AG04449 (cell line): ENCODE measurements at regions not wholly inside any gene's neighbourhood (a gene's known extent, or its start where the extent isn't known, plus 50 kb on each side); places are given as distances from the start of the nearest gene placed in this dataset.

ENCODE experiments used
- CTCF ChIA-PET: fragments of 350-600 bp; formaldehyde crosslinking; extraction: SDS; loops from one replicate; lab custom pipeline; 2021; ENCODE audit warnings: antibody characterized with exemption; lab: Yijun Ruan, JAX
- POLR2A ChIA-PET: fragments of 400-600, 350-600 bp; formaldehyde crosslinking; extraction: SDS; loops from one replicate; lab custom pipeline; 2020; ENCODE audit warnings: antibody characterized with exemption, inconsistent platforms; lab: Yijun Ruan, JAX
- DNase-seq: peaks from one replicate; pipeline ENCODE4 v3.0.0-alpha.2; 2010; ENCODE audit warnings: low read depth, low spot score
- H3K4me3 ChIP-seq: 2 replicates; pipeline ENCODE4 v1.5.1; 2011; ENCODE audit warnings: low read depth, mild to moderate bottlenecking, control low read depth, low read length
- TF ChIP-seq, protein P1 (sequence below): IDR thresholded peaks from one replicate; pipeline ENCODE4 v1.5.1; 2011; ENCODE audit warnings: mild to moderate bottlenecking, moderate library complexity, low read length, control low read depth, inconsistent platforms; ENCODE audit not compliant: insufficient read depth; ENCODE audit errors: missing control alignments

DNA sequence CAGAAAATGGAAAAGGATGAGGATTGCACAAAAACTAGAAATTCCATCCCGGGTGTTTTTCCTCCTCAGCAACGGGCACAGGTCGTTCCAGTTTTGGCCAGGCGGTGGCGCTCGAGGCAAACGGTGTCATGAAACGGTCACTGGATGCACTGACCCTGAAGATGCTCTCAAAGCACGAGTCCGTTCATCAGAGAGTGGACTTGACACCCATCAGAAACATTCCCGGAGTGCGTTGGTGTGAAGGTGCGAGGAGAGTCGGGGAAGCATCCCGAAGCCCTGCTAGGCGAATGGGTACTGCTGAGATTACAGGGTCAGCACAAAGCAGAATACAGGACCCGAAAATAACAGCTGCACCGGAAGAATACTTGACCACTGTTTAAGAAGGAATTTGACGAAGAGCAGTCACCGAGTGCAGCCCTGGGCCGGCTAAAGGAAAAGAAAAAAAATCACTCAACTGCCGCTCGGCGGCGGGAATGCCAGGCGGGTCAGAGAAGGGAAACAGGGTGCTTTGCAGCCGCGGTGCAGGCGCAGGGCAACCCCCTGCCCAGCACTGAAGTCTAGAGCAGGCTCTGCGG is 71.7 kb upstream of the ETS2 start:
- ChIA-PET POLR2A (no interaction called here), CTCF (interaction anchor here (0.5 to 10.3 kb wide), 26 partner anchors 8 to 443 kb away, joined by 3 to 102 read pairs (median 4); no protein-coding TSS in a partner anchor)
- TF ChIP-seq, protein P1, sequence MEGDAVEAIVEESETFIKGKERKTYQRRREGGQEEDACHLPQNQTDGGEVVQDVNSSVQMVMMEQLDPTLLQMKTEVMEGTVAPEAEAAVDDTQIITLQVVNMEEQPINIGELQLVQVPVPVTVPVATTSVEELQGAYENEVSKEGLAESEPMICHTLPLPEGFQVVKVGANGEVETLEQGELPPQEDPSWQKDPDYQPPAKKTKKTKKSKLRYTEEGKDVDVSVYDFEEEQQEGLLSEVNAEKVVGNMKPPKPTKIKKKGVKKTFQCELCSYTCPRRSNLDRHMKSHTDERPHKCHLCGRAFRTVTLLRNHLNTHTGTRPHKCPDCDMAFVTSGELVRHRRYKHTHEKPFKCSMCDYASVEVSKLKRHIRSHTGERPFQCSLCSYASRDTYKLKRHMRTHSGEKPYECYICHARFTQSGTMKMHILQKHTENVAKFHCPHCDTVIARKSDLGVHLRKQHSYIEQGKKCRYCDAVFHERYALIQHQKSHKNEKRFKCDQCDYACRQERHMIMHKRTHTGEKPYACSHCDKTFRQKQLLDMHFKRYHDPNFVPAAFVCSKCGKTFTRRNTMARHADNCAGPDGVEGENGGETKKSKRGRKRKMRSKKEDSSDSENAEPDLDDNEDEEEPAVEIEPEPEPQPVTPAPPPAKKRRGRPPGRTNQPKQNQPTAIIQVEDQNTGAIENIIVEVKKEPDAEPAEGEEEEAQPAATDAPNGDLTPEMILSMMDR = peak; percentile 95
- peak overlapping the region; percentile 55 for H3K4me3 ChIP-seq
- peak; percentile 5 for DNase-seq

DNA sequence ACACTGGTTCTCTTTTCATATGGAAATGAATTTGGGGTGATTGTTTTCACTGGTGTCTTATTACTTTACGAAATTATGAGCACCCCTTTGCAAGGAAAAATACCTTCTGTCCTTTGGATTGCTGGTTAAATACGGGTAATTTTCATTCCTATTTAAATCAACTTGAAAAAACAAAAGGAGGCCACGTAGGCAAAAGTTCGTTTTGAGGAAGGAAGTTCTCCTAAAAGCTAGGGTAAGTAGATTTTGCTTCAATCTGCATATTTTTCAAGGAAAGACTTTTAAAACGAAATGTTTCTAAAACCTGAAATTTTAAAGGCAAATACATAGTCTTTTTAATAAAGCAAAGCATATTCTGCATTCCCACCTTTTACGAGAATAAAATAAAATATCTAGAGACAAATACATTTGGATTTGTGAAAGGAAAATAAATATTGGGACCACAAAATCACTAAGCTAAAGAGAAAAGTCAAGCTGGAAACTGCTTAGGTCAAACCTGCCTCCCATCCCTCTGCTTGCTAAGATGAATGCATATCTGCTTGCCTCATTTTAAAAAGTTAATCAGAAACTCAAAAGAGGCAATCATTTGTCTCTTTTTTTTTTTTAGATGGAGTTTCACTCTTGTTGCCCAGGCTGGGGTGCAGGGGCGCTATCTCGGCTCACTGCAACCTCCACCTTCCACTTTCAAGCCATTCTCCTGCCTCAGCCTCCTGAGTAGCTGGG is 70.9 kb upstream of the ETS2 start:
- CTCF ChIA-PET = interaction anchor here (0.5 to 10.3 kb wide), 28 partner anchors 9 to 442 kb away, joined by 3 to 102 read pairs (median 4); no protein-coding TSS in a partner anchor
- no peak for DNase-seq
- peak overlapping the region; percentile 55; the same call in 1 of the 2 replicates for H3K4me3 ChIP-seq
- TF ChIP-seq, protein P1 = no peak
- POLR2A ChIA-PET = no interaction called here

DNA sequence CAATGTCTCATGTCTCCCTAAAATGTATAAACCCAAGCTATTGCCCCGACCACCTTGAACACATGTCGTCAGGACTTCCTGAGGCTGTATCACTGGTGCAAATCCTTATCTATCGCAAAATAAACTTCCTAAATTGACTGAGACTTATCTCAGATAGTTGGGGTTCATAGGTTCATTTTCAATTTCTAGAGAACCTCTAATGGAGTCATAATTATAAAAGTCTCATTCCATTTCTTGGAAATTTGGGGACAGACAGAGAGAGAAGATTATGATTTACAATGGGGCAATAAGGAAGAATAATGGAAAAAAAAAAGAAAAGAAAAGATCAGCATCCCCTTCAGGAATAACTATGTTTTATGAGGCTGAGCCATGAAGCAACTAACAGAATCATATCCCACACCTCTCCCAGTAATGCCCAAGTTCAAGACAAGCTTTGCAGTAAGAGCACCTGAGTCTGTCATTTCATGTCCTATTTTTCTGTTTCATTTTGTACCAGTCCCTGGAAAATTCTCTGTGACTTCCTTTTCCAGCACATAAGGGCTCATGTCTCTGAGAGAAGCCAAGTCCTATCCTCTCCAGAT is 70.0 kb upstream of the ETS2 start:
- TF ChIP-seq, protein P1 = no peak
- no peak overlapping the region for H3K4me3 ChIP-seq
- ChIA-PET POLR2A (no interaction called here), CTCF (interaction anchor here (1.4 to 10.3 kb wide), 8 partner anchors 10 to 441 kb away, joined by 3 to 102 read pairs (median 8); no protein-coding TSS in a partner anchor)
- no peak for DNase-seq

DNA sequence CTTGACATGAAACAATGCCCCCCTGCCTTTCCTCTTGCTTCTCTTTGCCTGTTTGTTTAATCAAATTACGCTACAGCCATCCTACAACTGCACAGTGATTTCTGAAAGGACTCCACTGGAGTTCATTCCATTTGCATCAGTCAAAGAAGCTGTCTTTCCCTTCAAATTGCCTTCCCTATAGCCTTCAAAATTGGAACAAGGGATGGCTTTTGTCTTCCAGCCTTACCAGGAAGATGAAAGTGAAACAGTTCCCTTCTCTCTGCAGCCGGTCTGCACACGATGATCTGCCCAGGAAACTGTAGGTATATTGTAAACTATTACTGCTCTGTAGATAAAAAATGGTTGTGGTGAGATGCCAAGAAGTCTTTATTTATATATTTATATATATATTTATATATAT is 65.6 kb upstream of the ETS2 start:
- ChIA-PET POLR2A (no interaction called here), CTCF (no interaction called here)
- no peak for DNase-seq
- no peak overlapping the region for H3K4me3 ChIP-seq
- TF ChIP-seq, protein P1 = no peak

DNA sequence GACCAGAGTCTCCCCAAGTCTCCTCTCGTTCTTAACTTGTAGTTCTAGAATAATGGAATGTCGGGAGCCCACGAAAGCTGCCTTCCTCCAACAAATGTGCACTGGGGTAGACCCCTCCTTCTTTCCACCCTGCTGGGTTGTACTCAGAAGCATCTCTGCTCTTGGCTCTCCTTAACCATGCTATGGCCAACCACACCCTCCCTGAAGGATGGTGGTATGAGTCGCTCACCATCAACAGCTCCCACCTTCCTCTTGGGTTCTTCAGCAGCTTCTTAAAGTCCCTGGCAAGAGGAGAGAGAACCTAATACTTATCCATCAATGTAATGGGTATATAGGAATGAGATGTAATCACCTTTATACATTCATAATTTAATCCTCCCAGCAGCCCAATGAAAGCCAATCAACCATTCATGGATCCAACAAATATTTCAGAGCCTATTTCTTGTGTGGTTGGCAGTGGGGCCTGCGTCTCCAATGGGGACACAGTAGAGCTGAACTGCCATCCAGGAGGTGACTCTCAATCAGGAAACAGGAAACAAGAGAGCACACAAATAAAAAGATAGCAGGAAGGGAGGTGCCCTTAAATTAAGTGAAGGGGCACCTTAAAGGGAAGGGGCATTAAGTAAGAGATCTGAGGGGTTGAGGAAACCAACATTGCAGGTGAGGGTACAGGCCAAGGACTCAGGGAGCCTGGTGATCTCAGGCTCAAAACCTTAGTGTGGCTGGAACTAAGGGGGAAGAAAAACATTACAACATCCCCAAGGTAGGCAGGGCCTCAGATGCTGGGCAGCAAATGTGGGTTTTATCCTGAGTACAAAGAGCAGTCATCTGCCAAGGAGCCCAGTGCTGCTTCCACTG is 64.4 kb upstream of the ETS2 start:
- TF ChIP-seq, protein P1 = no peak
- ChIA-PET POLR2A (no interaction called here), CTCF (interaction anchor here (1.3 kb wide), 1 partner anchor 396 kb away, joined by 6 read pairs; no protein-coding TSS in a partner anchor)
- H3K4me3 ChIP-seq = no peak overlapping the region
- no peak for DNase-seq

DNA sequence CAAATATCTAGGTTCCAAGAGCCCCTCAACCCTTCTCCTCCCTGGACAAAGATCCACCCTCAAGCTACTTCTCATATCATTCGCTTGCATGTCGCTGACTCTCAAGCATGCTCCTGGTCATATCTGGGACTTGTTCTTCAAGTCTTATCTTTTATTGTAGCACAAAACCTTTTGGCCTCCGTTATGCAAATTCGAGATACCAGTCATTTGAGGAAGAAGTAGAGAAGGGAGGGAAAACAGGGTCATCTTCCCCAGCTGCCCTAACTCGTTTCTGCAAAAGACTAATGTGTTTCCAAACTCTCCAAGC is 63.8 kb upstream of the ETS2 start:
- ChIA-PET CTCF (interaction anchor here (1.3 kb wide), 1 partner anchor 396 kb away, joined by 6 read pairs; no protein-coding TSS in a partner anchor), POLR2A (no interaction called here)

More for the DNA sequence above, 63.8 kb upstream of the ETS2 start:
- TF ChIP-seq, protein P1 = no peak
- DNase-seq = no peak
- no peak overlapping the region for H3K4me3 ChIP-seq
